KMS-11 (cell line): ENCODE measurements at regions not wholly inside any gene's neighbourhood (a gene's known extent, or its start where the extent isn't known, plus 50 kb on each side); places are given as distances from the start of the nearest gene placed in this dataset.
"Not testable (repeated sequence)": the region's sequence is repeated elsewhere in the genome, so short reads cannot be mapped to it uniquely, and the experiment has no call there.

Experiments used
- H2AFZ ChIP-seq: fragments of 200-600 bp; sonication (generic); 2 replicates; pipeline ENCODE4 v1.6.1; 2016; ENCODE audit warnings: antibody characterized with exemption, mixed run types, low read depth
- H3K27ac ChIP-seq: fragments of 200-600 bp; sonication (generic); 2 replicates; pipeline ENCODE4 v1.6.1; 2016; ENCODE audit warnings: mild to moderate bottlenecking, mixed run types
- H3K27me3 ChIP-seq: fragments of 200-600 bp; sonication (generic); 2 replicates; pipeline ENCODE4 v1.6.1; 2017; ENCODE audit warnings: mild to moderate bottlenecking, low read depth, mixed run types, moderate library complexity; ENCODE audit not compliant: insufficient read depth
- H3K36me3 ChIP-seq: fragments of 200-600 bp; sonication (generic); 2 replicates; pipeline ENCODE4 v1.6.1; 2017; ENCODE audit warnings: mild to moderate bottlenecking, mixed run types; ENCODE audit not compliant: insufficient read depth
- H3K4me1 ChIP-seq: fragments of 200-600 bp; sonication (generic); 2 replicates; pipeline ENCODE4 v1.6.1; 2016; ENCODE audit warnings: mild to moderate bottlenecking, low read depth, mixed run types; ENCODE audit not compliant: poor library complexity, severe bottlenecking
- H3K4me2 ChIP-seq: fragments of 200-600 bp; sonication (generic); 2 replicates; pipeline ENCODE4 v1.7.0; 2016; ENCODE audit warnings: mild to moderate bottlenecking, mixed run types
- H3K4me3 ChIP-seq: fragments of 200-600 bp; sonication (generic); IDR thresholded peaks from 2 replicates; pipeline ENCODE4 v1.6.1; 2017; ENCODE audit warnings: low read depth, low read length, mixed read lengths; ENCODE audit not compliant: insufficient read depth
- H3K79me2 ChIP-seq: fragments of 200-600 bp; sonication (generic); 2 replicates; pipeline ENCODE4 v1.6.1; 2016; ENCODE audit warnings: low read depth, mixed run types; ENCODE audit not compliant: insufficient read depth
- H3K9ac ChIP-seq: fragments of 200-600 bp; sonication (generic); 2 replicates; pipeline ENCODE4 v1.6.1; 2016; ENCODE audit warnings: mild to moderate bottlenecking, mixed run types
- H4K20me1 ChIP-seq: fragments of 200-600 bp; sonication (generic); 2 replicates; pipeline ENCODE4 v1.6.1; 2016; ENCODE audit warnings: mild to moderate bottlenecking, mixed run types; ENCODE audit not compliant: insufficient read depth
- TF ChIP-seq, protein P1 (sequence below): fragments of 200-600 bp; sonication (generic); conservative IDR thresholded peaks from 2 replicates; pipeline ENCODE4 v1.6.1; 2017; ENCODE audit warnings: low read depth, mild to moderate bottlenecking, antibody characterized with exemption, low read length, moderate library complexity, mixed read lengths

DNA sequence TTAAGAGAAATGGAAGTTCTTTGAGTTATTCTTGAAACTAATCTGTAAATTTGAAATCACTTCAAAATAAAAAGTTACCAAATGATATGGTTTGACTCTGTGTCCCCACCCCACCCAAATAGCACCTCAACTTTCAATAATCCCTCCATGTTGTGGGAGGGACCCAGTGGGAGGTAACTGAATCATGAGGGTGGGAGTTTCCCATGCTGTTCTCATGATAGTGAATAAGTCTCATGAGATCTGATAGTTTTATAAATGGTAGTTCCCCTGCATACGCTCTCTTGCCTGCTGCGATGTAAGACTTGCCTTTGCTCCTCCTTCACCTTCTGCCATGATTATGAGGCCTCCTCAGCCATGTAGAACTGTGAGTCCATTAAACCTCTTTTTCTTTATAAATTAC, 690.7 kb upstream of the ZNF385D start:
- Histone ChIP-seq H3K36me3 (no peaks in the 10 kb centered on the region), H3K4me3 (no peak overlapping the region), H3K79me2 (no peaks in the 10 kb centered on the region), H3K27ac (no peak overlapping the region), H3K9ac (no peak overlapping the region), H4K20me1 (no peaks in the 10 kb centered on the region), H3K4me1 (no peaks in the 10 kb centered on the region), H3K4me2 (no peak overlapping the region), H3K27me3 (no peaks in the 10 kb centered on the region), H2AFZ (no peak overlapping the region)
- TF ChIP-seq, protein P1, sequence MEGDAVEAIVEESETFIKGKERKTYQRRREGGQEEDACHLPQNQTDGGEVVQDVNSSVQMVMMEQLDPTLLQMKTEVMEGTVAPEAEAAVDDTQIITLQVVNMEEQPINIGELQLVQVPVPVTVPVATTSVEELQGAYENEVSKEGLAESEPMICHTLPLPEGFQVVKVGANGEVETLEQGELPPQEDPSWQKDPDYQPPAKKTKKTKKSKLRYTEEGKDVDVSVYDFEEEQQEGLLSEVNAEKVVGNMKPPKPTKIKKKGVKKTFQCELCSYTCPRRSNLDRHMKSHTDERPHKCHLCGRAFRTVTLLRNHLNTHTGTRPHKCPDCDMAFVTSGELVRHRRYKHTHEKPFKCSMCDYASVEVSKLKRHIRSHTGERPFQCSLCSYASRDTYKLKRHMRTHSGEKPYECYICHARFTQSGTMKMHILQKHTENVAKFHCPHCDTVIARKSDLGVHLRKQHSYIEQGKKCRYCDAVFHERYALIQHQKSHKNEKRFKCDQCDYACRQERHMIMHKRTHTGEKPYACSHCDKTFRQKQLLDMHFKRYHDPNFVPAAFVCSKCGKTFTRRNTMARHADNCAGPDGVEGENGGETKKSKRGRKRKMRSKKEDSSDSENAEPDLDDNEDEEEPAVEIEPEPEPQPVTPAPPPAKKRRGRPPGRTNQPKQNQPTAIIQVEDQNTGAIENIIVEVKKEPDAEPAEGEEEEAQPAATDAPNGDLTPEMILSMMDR = no peak

DNA sequence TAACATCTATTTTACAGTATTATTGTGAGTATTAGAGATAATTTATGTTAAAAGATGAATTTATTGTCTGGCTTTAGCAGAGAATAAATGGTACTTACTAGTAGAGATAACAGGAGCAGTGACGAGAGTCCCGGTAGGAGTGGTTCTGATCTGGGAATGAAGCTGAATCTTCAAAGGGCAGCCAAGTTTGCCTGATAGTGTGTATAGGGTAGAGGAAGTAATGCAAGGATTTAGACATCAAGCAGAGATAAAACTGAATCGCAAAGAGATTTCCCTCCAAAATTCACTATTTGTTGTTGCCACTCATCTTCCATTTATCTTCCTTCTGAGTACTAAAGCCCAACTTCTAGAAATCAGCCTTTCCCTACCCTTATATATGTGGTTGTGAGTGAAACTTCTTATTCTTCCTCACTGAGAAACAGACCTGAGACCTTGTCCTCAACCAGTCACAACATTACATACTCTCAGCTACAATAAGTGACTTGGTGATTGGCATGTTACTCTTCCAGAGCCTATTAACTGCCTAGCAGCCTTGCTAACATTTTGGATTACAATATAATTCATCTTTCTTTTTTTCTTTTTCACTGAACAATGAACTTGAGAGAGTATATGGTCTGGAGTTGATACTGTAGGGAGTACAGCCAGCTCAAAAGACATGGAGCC, 692.7 kb upstream of the ZNF385D start:
- Histone ChIP-seq H3K36me3 (no peaks in the 10 kb centered on the region), H3K27ac (no peak overlapping the region), H3K4me1 (no peaks in the 10 kb centered on the region), H3K4me2 (no peak overlapping the region), H2AFZ (no peak overlapping the region), H4K20me1 (no peaks in the 10 kb centered on the region), H3K27me3 (no peaks in the 10 kb centered on the region), H3K4me3 (no peak overlapping the region), H3K9ac (no peak overlapping the region), H3K79me2 (no peaks in the 10 kb centered on the region)
- TF ChIP-seq, protein P1 = no peak

DNA sequence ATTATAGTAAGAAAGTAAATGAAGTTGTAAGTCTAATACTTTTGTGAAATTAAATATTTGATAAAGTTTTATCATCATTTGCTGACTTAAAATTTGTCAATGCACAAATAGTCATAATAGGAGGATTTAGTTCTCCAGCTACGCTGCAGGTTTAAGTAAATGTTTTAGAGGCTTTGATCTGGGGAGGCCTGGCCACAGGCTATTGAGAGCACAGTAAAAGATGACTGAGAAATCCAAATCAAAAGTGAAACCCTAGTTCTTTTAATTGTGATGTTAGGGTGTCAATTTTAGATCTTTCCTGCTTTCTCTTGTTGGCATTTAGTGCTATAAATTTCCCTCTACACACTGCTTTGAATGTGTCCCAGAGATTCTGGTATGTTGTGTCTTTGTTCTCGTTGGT, 694.3 kb upstream of the ZNF385D start:
- H3K4me1 ChIP-seq, H3K27ac ChIP-seq, H4K20me1 ChIP-seq, H3K4me3 ChIP-seq, H3K9ac ChIP-seq, H3K27me3 ChIP-seq, H2AFZ ChIP-seq, H3K4me2 ChIP-seq, H3K36me3 ChIP-seq, H3K79me2 ChIP-seq: not testable (repeated sequence)

DNA sequence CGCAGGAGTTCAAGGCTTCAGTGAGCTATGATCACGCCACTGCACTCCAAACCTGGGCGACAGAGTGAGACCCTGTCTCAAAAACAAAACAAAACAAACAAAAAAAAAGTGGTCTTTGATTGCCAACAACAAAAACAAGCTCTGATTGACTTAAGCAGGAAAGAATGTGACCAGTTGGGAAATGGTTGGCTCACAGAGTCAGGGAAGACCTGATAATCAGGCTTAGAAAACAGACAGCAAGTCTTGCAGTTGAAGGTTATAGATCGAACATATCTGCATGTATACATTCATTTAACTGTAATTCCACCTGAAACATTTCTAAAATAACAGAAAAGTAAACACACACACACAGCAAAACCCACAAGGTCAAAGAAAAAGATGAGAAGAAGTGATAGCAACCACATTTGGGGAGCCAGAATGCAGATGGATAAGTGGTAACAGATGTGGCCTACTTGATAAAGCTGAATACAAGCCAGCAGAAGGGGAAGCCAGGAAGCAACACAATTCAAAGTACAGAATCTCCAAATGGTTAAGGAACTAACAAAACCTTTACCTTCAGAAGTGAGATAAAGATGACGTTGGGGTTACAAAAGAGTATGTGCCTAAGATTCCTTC, 699.9 kb upstream of the ZNF385D start:
- Histone ChIP-seq H3K79me2 (no peaks in the 10 kb centered on the region), H2AFZ (no peak overlapping the region), H3K27ac (no peak overlapping the region), H3K36me3 (no peaks in the 10 kb centered on the region), H4K20me1 (no peaks in the 10 kb centered on the region), H3K9ac (no peak overlapping the region), H3K27me3 (no peaks in the 10 kb centered on the region), H3K4me1 (no peaks in the 10 kb centered on the region), H3K4me2 (no peak overlapping the region), H3K4me3 (no peak overlapping the region)
- TF ChIP-seq, protein P1 = no peak

DNA sequence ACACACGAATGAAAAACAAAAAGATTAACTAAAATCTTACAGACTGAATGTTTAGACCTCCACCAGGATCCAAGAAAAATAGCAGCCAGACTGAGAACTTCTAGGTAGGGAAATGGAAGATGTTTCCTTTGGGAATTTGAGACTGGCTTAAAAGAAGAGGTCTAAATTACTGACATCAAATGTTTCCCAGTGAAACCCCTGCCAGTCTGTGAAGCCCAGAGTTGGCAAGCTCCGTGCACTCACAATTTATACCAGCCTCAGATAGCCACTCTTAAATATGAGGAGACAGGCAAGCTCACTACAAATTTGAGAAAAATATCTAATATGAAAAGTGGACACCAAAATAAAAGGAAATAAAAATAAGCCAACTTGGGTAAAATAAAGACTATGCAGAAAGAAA, 700.5 kb upstream of the ZNF385D start:
- H3K36me3 ChIP-seq = no peaks in the 10 kb centered on the region
- H3K4me1 ChIP-seq = no peaks in the 10 kb centered on the region
- no peak overlapping the region for H2AFZ ChIP-seq
- H3K4me3 ChIP-seq = no peak overlapping the region
- no peak overlapping the region for H3K27ac ChIP-seq
- no peaks in the 10 kb centered on the region for H3K79me2 ChIP-seq
- no peak overlapping the region for H3K9ac ChIP-seq
- TF ChIP-seq, protein P1 = no peak
- no peaks in the 10 kb centered on the region for H3K27me3 ChIP-seq
- H4K20me1 ChIP-seq = no peaks in the 10 kb centered on the region
- H3K4me2 ChIP-seq = no peak overlapping the region
